SU-DHL-6 (cell line): ENCODE measurements at regions not wholly inside any gene's neighbourhood (a gene's known extent, or its start where the extent isn't known, plus 50 kb on each side); places are given as distances from the start of the nearest gene placed in this dataset.

Experiments
- CTCF ChIP-seq: fragments of 200-600 bp; sonication (generic); IDR thresholded peaks from one replicate; pipeline ENCODE4 v1.5.1; 2017; ENCODE audit warnings: antibody characterized with exemption, mild to moderate bottlenecking, low read length, moderate library complexity; ENCODE audit not compliant: insufficient read depth, poor library complexity, severe bottlenecking
- EZH2phosphoT487 ChIP-seq: fragments of 200-600 bp; sonication (generic), shearing (Covaris generic); conservative IDR thresholded peaks from 2 replicates; pipeline ENCODE4 v1.6.1; 2018; ENCODE audit warnings: mild to moderate bottlenecking, antibody characterized with exemption, low read length, moderate library complexity, mixed read lengths

- no peak for TF ChIP-seq CTCF
- no peak for TF ChIP-seq EZH2phosphoT487
Measured at GRCh38 chr2:41399437-41400087, 648.3 kb upstream of the PKDCC start.
